ENCODE measurements at regions not wholly inside any gene's neighbourhood (a gene's known extent, or its start where the extent isn't known, plus 50 kb on each side); places are given as distances from the start of the nearest gene placed in this dataset.

GRCh38 chr6:56862415-56863175, 92.3 kb upstream of the BEND6 start:
- no peaks in the 10 kb centered on the region for H3K4me1 Mint-ChIP-seq (ENCODE audit: low read depth)
- ATAC-seq (no peak), DNase-seq (no peak)
- ChIA-PET POLR2A (no interaction called here), CTCF (interaction anchor here (1.5 kb wide), 1 partner anchor 42 kb away, joined by 4 read pairs; no protein-coding TSS in a partner anchor)
- H3K9me3 Mint-ChIP-seq, result no peaks in the 10 kb centered on the region
- no peak overlapping the region for H3K27ac Mint-ChIP-seq
- H3K36me3 Mint-ChIP-seq (ENCODE audit: low read depth), result no peaks in the 10 kb centered on the region
- no peak overlapping the region for H3K4me3 Mint-ChIP-seq
- intact Hi-C loops (cut with micrococcal nuclease), result no loop called here
- TF ChIP-seq, protein P1, sequence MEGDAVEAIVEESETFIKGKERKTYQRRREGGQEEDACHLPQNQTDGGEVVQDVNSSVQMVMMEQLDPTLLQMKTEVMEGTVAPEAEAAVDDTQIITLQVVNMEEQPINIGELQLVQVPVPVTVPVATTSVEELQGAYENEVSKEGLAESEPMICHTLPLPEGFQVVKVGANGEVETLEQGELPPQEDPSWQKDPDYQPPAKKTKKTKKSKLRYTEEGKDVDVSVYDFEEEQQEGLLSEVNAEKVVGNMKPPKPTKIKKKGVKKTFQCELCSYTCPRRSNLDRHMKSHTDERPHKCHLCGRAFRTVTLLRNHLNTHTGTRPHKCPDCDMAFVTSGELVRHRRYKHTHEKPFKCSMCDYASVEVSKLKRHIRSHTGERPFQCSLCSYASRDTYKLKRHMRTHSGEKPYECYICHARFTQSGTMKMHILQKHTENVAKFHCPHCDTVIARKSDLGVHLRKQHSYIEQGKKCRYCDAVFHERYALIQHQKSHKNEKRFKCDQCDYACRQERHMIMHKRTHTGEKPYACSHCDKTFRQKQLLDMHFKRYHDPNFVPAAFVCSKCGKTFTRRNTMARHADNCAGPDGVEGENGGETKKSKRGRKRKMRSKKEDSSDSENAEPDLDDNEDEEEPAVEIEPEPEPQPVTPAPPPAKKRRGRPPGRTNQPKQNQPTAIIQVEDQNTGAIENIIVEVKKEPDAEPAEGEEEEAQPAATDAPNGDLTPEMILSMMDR (IDR thresholded peaks at IDR 0.05), result no peak
- peaks cover 10% of the 10 kb centered on the region for H3K27me3 Mint-ChIP-seq

GRCh38 chr6:56860475-56860874, 94.4 kb upstream of the BEND6 start:
- Mint-ChIP-seq H3K4me1 (ENCODE audit: low read depth) (no peaks in the 10 kb centered on the region), H3K36me3 (ENCODE audit: low read depth) (no peaks in the 10 kb centered on the region), H3K9me3 (no peaks in the 10 kb centered on the region), H3K27me3 (peaks cover 4% of the 10 kb centered on the region), H3K4me3 (no peak overlapping the region), H3K27ac (no peak overlapping the region)
- POLR2A ChIA-PET, result no interaction called here
- TF ChIP-seq, protein P1 (IDR thresholded peaks at IDR 0.05), result no peak
- ATAC-seq, result no peak
- intact Hi-C loops (cut with micrococcal nuclease), result no loop called here
- DNase-seq, result no peak
- CTCF ChIA-PET, result interaction anchor here (1.0 kb wide), 1 partner anchor 43 kb away, joined by 3 read pairs; no protein-coding TSS in a partner anchor

DNA sequence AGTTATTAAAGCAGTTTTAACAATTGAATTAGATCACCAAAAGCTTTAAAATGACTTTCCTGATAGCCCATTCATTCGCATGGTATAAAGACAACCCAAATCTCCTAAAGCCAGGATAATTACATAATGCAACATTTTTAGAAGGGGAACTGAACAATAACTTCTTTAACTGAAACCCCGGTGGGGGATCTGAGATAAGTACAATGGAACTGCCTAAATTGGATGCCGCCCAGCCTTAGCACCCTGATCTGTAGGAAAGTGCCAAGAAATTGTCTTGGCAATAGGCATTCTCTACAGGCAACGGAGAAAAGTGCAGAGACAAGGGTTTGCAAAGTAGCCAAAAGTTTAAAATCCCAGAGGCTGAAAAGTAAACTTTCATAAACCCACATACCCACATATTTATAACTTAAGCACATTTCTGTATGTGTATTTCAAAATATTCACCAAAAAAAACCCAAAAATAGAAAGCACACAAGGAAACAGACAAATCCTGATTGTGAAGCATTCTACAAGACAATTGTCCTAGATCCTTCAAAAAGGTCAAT, 98.8 kb upstream of the BEND6 start:
- Mint-ChIP-seq H3K27me3 (peaks cover 18% of the 10 kb centered on the region), H3K9me3 (no peaks in the 10 kb centered on the region), H3K36me3 (ENCODE audit: low read depth) (no peaks in the 10 kb centered on the region), H3K4me3 (no peak overlapping the region), H3K27ac (no peak overlapping the region), H3K4me1 (ENCODE audit: low read depth) (peaks cover 10% of the 10 kb centered on the region)
- POLR2A ChIA-PET, result no interaction called here
- intact Hi-C loops (cut with micrococcal nuclease), result loop anchor here (10.0 kb wide), 1 partner anchor 221 kb away; no protein-coding TSS in a partner anchor
- no peak for ATAC-seq
- CTCF ChIA-PET, result no interaction called here
- TF ChIP-seq, protein P1 (IDR thresholded peaks at IDR 0.05), result no peak
- DNase-seq, result no peak

GRCh38 chr6:56854086-56854485, 100.8 kb upstream of the BEND6 start:
- ATAC-seq (no peak), DNase-seq (no peak)
- ChIA-PET CTCF (no interaction called here), POLR2A (no interaction called here)
- no peak overlapping the region for H3K27ac Mint-ChIP-seq
- intact Hi-C loops (cut with micrococcal nuclease), result loop anchor here (5.0 to 10.0 kb wide), 2 partner anchors 147 to 219 kb away; no protein-coding TSS in a partner anchor
- no peaks in the 10 kb centered on the region for H3K36me3 Mint-ChIP-seq (ENCODE audit: low read depth)
- no peaks in the 10 kb centered on the region for H3K9me3 Mint-ChIP-seq
- TF ChIP-seq, protein P1 (IDR thresholded peaks at IDR 0.05), result no peak
- peaks cover 13% of the 10 kb centered on the region for H3K4me1 Mint-ChIP-seq (ENCODE audit: low read depth)
- peaks cover 37% of the 10 kb centered on the region for H3K27me3 Mint-ChIP-seq
- H3K4me3 Mint-ChIP-seq, result no peak overlapping the region

DNA sequence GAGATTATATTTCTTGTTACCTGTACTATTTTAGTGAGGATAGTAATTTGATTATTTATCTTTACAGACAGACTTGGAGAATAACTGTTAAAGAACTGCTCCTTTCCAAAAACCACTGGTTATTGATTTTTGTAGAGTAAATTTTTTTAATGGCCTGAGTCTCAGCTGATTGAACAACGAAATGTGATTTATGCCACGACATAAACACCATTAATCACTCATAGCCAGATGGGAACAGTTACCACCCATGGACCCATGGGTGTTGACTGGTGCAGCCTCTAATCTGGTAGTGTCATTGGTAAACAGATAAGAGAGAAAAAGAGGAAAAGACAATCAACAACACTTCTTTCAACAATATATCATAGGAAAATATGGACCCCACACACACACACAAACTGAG, 101.4 kb upstream of the BEND6 start:
- DNase-seq, result no peak
- no peaks in the 10 kb centered on the region for H3K9me3 Mint-ChIP-seq
- intact Hi-C loops (cut with micrococcal nuclease), result loop anchor here (5.0 to 10.0 kb wide), 2 partner anchors 146 to 219 kb away; no protein-coding TSS in a partner anchor
- H3K27me3 Mint-ChIP-seq, result peaks cover 37% of the 10 kb centered on the region
- H3K36me3 Mint-ChIP-seq (ENCODE audit: low read depth), result no peaks in the 10 kb centered on the region
- POLR2A ChIA-PET, result no interaction called here
- no peak for ATAC-seq
- no peak overlapping the region for H3K4me3 Mint-ChIP-seq
- no peak overlapping the region for H3K27ac Mint-ChIP-seq
- TF ChIP-seq, protein P1 (IDR thresholded peaks at IDR 0.05), result no peak
- CTCF ChIA-PET, result interaction anchor here (0.8 to 1.4 kb wide), 2 partner anchors 217 to 258 kb away, joined by 3 read pairs; no protein-coding TSS in a partner anchor
- peaks cover 13% of the 10 kb centered on the region for H3K4me1 Mint-ChIP-seq (ENCODE audit: low read depth)

Data from activated CD8-positive, alpha-beta T cell treated with anti-CD3 and anti-CD28 coated beads for 36 hours (primary cell).